Activated CD4-positive, alpha-beta T cell treated with anti-CD3 and anti-CD28 coated beads, Interleukin-2, amount 10 ng/mL, durations not matched to agents 7 days and 5 days (primary cell): ENCODE measurements at regions not wholly inside any gene's neighbourhood (a gene's known extent, or its start where the extent isn't known, plus 50 kb on each side); places are given as distances from the start of the nearest gene placed in this dataset.

Experiments used
- CTCF ChIA-PET: fragments of 350-600 bp; sonication (Branson Sonifier 250); formaldehyde crosslinking; loops from one replicate; lab custom pipeline; 2021; ENCODE audit warnings: antibody characterized with exemption; lab: Charles Lee
- POLR2A ChIA-PET: fragments of 350-600 bp; sonication (Branson Sonifier 250); formaldehyde crosslinking; loops from one replicate; lab custom pipeline; 2021; ENCODE audit warnings: antibody characterized with exemption; lab: Charles Lee
- DNase-seq: peaks from one replicate; pipeline ENCODE4 v3.0.0-alpha.2; 2020
- H3K27ac Mint-ChIP-seq: one replicate; pipeline ENCODE4 v1.8.0; 2021; ENCODE audit warnings: mild to moderate bottlenecking, moderate library complexity, mixed read lengths
- H3K27me3 Mint-ChIP-seq: one replicate; pipeline ENCODE4 v1.8.0; 2021; ENCODE audit warnings: mixed read lengths
- H3K36me3 Mint-ChIP-seq: one replicate; pipeline ENCODE4 v1.8.0; 2021; ENCODE audit warnings: low read depth, mixed read lengths
- H3K4me1 Mint-ChIP-seq: one replicate; pipeline ENCODE4 v1.8.0; 2021; ENCODE audit warnings: mixed read lengths
- H3K4me3 Mint-ChIP-seq: one replicate; pipeline ENCODE4 v1.8.0; 2021; ENCODE audit warnings: mild to moderate bottlenecking, moderate library complexity, mixed read lengths
- H3K9me3 Mint-ChIP-seq: one replicate; pipeline ENCODE4 v1.8.0; 2021; ENCODE audit warnings: mixed read lengths

GRCh38 chr21:22253761-22254160 lies 1255.6 kb downstream of the NCAM2 start:
- DNase-seq, result no peak
- no peak overlapping the region for H3K27ac Mint-ChIP-seq

GRCh38 chr21:22258821-22259220 lies 1260.6 kb downstream of the NCAM2 start:
- CTCF ChIA-PET, result no interaction called here
- no peak for DNase-seq
- no peaks in the 10 kb centered on the region for H3K36me3 Mint-ChIP-seq

More at GRCh38 chr21:22253761-22254160, 1255.6 kb downstream of the NCAM2 start:
- H3K36me3 Mint-ChIP-seq, result no peaks in the 10 kb centered on the region
- no peaks in the 10 kb centered on the region for H3K4me1 Mint-ChIP-seq
- H3K4me3 Mint-ChIP-seq, result no peak overlapping the region
- ChIA-PET CTCF (no interaction called here), POLR2A (no interaction called here)
- peaks cover 2% of the 10 kb centered on the region for H3K9me3 Mint-ChIP-seq
- H3K27me3 Mint-ChIP-seq, result no peaks in the 10 kb centered on the region

GRCh38 chr21:22260274-22260673 lies 1262.1 kb downstream of the NCAM2 start:
- H3K27ac Mint-ChIP-seq, result no peak overlapping the region
- H3K36me3 Mint-ChIP-seq, result no peaks in the 10 kb centered on the region
- no peak for DNase-seq
- H3K9me3 Mint-ChIP-seq, result no peaks in the 10 kb centered on the region
- no peaks in the 10 kb centered on the region for H3K27me3 Mint-ChIP-seq
- H3K4me3 Mint-ChIP-seq, result no peak overlapping the region
- ChIA-PET CTCF (no interaction called here), POLR2A (no interaction called here)
- no peaks in the 10 kb centered on the region for H3K4me1 Mint-ChIP-seq

More at GRCh38 chr21:22258821-22259220, 1260.6 kb downstream of the NCAM2 start:
- Mint-ChIP-seq H3K27ac (no peak overlapping the region), H3K4me3 (no peak overlapping the region), H3K4me1 (no peaks in the 10 kb centered on the region), H3K27me3 (no peaks in the 10 kb centered on the region), H3K9me3 (peaks cover 2% of the 10 kb centered on the region)
- POLR2A ChIA-PET, result no interaction called here

GRCh38 chr21:22263890-22264289 lies 1265.7 kb downstream of the NCAM2 start:
- ChIA-PET POLR2A (no interaction called here), CTCF (no interaction called here)
- no peaks in the 10 kb centered on the region for H3K36me3 Mint-ChIP-seq
- H3K4me1 Mint-ChIP-seq, result no peaks in the 10 kb centered on the region
- no peaks in the 10 kb centered on the region for H3K27me3 Mint-ChIP-seq
- DNase-seq, result no peak
- no peak overlapping the region for H3K4me3 Mint-ChIP-seq
- peaks cover 3% of the 10 kb centered on the region for H3K9me3 Mint-ChIP-seq
- H3K27ac Mint-ChIP-seq, result no peak overlapping the region

GRCh38 chr21:22277341-22277740 lies 1279.1 kb downstream of the NCAM2 start:
- Mint-ChIP-seq H3K36me3 (no peaks in the 10 kb centered on the region), H3K27ac (no peak overlapping the region), H3K27me3 (no peaks in the 10 kb centered on the region), H3K4me3 (no peak overlapping the region), H3K9me3 (peaks cover 9% of the 10 kb centered on the region), H3K4me1 (no peaks in the 10 kb centered on the region)
- POLR2A ChIA-PET, result no interaction called here
- DNase-seq, result no peak
- CTCF ChIA-PET, result no interaction called here

- Mint-ChIP-seq H3K36me3 (no peaks in the 10 kb centered on the region), H3K4me1 (no peaks in the 10 kb centered on the region), H3K4me3 (no peak overlapping the region), H3K27ac (no peak overlapping the region), H3K27me3 (no peaks in the 10 kb centered on the region), H3K9me3 (peaks cover 9% of the 10 kb centered on the region)
- no peak for DNase-seq
- CTCF ChIA-PET, result no interaction called here
- POLR2A ChIA-PET, result no interaction called here
Observed at GRCh38 chr21:22278366-22278765, 1280.2 kb downstream of the NCAM2 start.

- no peak for DNase-seq
- Mint-ChIP-seq H3K9me3 (peaks cover 4% of the 10 kb centered on the region), H3K36me3 (no peaks in the 10 kb centered on the region), H3K27ac (no peak overlapping the region), H3K4me1 (no peaks in the 10 kb centered on the region), H3K4me3 (no peak overlapping the region), H3K27me3 (no peaks in the 10 kb centered on the region)
- CTCF ChIA-PET, result no interaction called here
- POLR2A ChIA-PET, result no interaction called here
Observed at GRCh38 chr21:22280851-22281250, 1282.6 kb downstream of the NCAM2 start.

GRCh38 chr21:22288885-22289499 lies 1290.8 kb downstream of the NCAM2 start:
- Mint-ChIP-seq H3K27me3 (no peaks in the 10 kb centered on the region), H3K4me1 (no peaks in the 10 kb centered on the region), H3K9me3 (peaks cover 3% of the 10 kb centered on the region), H3K4me3 (no peak overlapping the region), H3K36me3 (no peaks in the 10 kb centered on the region), H3K27ac (no peak overlapping the region)
- DNase-seq, result no peak
- CTCF ChIA-PET, result no interaction called here
- POLR2A ChIA-PET, result no interaction called here

- H3K4me3 Mint-ChIP-seq, result no peak overlapping the region
- no peak for DNase-seq
- POLR2A ChIA-PET, result no interaction called here
- no peaks in the 10 kb centered on the region for H3K4me1 Mint-ChIP-seq
- no peaks in the 10 kb centered on the region for H3K27me3 Mint-ChIP-seq
- no peaks in the 10 kb centered on the region for H3K36me3 Mint-ChIP-seq
- CTCF ChIA-PET, result no interaction called here
- no peaks in the 10 kb centered on the region for H3K9me3 Mint-ChIP-seq
- H3K27ac Mint-ChIP-seq, result no peak overlapping the region
Observed at GRCh38 chr21:22292144-22292543, 1293.9 kb downstream of the NCAM2 start.

GRCh38 chr21:22297575-22297974 lies 1299.4 kb downstream of the NCAM2 start:
- DNase-seq, result no peak
- Mint-ChIP-seq H3K36me3 (no peaks in the 10 kb centered on the region), H3K27me3 (no peaks in the 10 kb centered on the region), H3K27ac (no peak overlapping the region), H3K4me1 (no peaks in the 10 kb centered on the region), H3K4me3 (no peak overlapping the region), H3K9me3 (peaks cover 2% of the 10 kb centered on the region)
- POLR2A ChIA-PET, result no interaction called here
- CTCF ChIA-PET, result no interaction called here

- Mint-ChIP-seq H3K4me1 (no peaks in the 10 kb centered on the region), H3K9me3 (no peaks in the 10 kb centered on the region), H3K4me3 (no peak overlapping the region), H3K27ac (no peak overlapping the region), H3K36me3 (no peaks in the 10 kb centered on the region), H3K27me3 (no peaks in the 10 kb centered on the region)
- POLR2A ChIA-PET, result no interaction called here
- CTCF ChIA-PET, result no interaction called here
- no peak for DNase-seq
Observed at GRCh38 chr21:22311741-22312462, 1313.7 kb downstream of the NCAM2 start.

- Mint-ChIP-seq H3K27me3 (no peaks in the 10 kb centered on the region), H3K9me3 (no peaks in the 10 kb centered on the region), H3K27ac (no peak overlapping the region), H3K4me3 (no peak overlapping the region), H3K4me1 (no peaks in the 10 kb centered on the region), H3K36me3 (no peaks in the 10 kb centered on the region)
- no peak for DNase-seq
- POLR2A ChIA-PET, result no interaction called here
- CTCF ChIA-PET, result no interaction called here
Observed at GRCh38 chr21:22314963-22315362, 1316.8 kb downstream of the NCAM2 start.

- Mint-ChIP-seq H3K9me3 (no peaks in the 10 kb centered on the region), H3K4me3 (no peak overlapping the region), H3K27ac (no peak overlapping the region), H3K4me1 (no peaks in the 10 kb centered on the region), H3K27me3 (no peaks in the 10 kb centered on the region), H3K36me3 (no peaks in the 10 kb centered on the region)
- POLR2A ChIA-PET, result no interaction called here
- no peak for DNase-seq
- CTCF ChIA-PET, result no interaction called here
Observed at GRCh38 chr21:22319435-22319834, 1321.2 kb downstream of the NCAM2 start.

- Mint-ChIP-seq H3K27me3 (no peaks in the 10 kb centered on the region), H3K9me3 (peaks cover 8% of the 10 kb centered on the region), H3K27ac (no peak overlapping the region), H3K4me3 (no peak overlapping the region), H3K4me1 (no peaks in the 10 kb centered on the region), H3K36me3 (no peaks in the 10 kb centered on the region)
- ChIA-PET POLR2A (no interaction called here), CTCF (no interaction called here)
- DNase-seq, result no peak
Observed at GRCh38 chr21:22342889-22343288, 1344.7 kb downstream of the NCAM2 start.
